ENCODE measurements at regions not wholly inside any gene's neighbourhood (a gene's known extent, or its start where the extent isn't known, plus 50 kb on each side); places are given as distances from the start of the nearest gene placed in this dataset.
A peak's percentile ranks its signal among the peaks of the same experiment; 100 is the strongest.

DNA sequence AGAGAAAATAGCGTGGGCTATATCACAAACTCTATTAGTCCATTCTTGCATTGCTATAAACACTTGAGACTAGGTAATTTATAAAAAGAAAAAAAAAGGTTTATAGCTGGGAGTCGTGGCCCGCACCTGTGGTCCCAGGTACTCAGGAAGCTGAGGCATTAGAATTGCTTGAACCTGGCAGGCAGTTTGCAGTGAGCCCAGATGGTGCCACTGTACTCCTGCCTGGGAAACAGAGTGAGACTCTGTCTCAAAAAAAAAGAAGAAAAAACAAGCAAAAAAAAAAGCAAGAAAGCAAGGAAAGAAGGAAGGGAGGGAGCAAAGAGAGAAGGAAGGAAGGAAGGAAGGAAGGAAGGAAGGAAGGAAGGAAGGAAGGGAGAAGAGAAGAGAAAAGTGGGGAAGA lies 904.2 kb upstream of the EDIL3 start:
- Histone ChIP-seq H3K4me3 (no peak overlapping the region), H3K79me2 (ENCODE audit: low read depth) (no peaks in the 10 kb centered on the region), H3K4me2 (no peak overlapping the region), H3K9me3 (ENCODE audit: low read depth) (no peaks in the 10 kb centered on the region), H3K36me3 (no peaks in the 10 kb centered on the region), H2AFZ (replicated peaks) (no peak overlapping the region), H3K9ac (no peak overlapping the region), H3F3A (ENCODE audit: low read depth) (no peaks in the 10 kb centered on the region), H3K4me1 (no peaks in the 10 kb centered on the region), H4K20me1 (ENCODE audit: low read depth) (no peaks in the 10 kb centered on the region), H3K27me3 (no peaks in the 10 kb centered on the region), H3K27ac (no peak overlapping the region)
- no peak for DNase-seq (ENCODE audit: low spot score)
- Mint-ChIP-seq H3K27ac (no peak overlapping the region), H3K4me3 (no peak overlapping the region), H3K4me1 (no peaks in the 10 kb centered on the region), H3K27me3 (ENCODE audit: insufficient read depth, low read depth) (no peaks in the 10 kb centered on the region), H3K36me3 (no peaks in the 10 kb centered on the region), H3K9me3 (no peaks in the 10 kb centered on the region)
- no peak for TF ChIP-seq EZH2 (IDR thresholded peaks at IDR 0.05)
- TF ChIP-seq, protein P1, sequence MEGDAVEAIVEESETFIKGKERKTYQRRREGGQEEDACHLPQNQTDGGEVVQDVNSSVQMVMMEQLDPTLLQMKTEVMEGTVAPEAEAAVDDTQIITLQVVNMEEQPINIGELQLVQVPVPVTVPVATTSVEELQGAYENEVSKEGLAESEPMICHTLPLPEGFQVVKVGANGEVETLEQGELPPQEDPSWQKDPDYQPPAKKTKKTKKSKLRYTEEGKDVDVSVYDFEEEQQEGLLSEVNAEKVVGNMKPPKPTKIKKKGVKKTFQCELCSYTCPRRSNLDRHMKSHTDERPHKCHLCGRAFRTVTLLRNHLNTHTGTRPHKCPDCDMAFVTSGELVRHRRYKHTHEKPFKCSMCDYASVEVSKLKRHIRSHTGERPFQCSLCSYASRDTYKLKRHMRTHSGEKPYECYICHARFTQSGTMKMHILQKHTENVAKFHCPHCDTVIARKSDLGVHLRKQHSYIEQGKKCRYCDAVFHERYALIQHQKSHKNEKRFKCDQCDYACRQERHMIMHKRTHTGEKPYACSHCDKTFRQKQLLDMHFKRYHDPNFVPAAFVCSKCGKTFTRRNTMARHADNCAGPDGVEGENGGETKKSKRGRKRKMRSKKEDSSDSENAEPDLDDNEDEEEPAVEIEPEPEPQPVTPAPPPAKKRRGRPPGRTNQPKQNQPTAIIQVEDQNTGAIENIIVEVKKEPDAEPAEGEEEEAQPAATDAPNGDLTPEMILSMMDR (IDR thresholded peaks at IDR 0.05), result peak; percentile 15

DNA sequence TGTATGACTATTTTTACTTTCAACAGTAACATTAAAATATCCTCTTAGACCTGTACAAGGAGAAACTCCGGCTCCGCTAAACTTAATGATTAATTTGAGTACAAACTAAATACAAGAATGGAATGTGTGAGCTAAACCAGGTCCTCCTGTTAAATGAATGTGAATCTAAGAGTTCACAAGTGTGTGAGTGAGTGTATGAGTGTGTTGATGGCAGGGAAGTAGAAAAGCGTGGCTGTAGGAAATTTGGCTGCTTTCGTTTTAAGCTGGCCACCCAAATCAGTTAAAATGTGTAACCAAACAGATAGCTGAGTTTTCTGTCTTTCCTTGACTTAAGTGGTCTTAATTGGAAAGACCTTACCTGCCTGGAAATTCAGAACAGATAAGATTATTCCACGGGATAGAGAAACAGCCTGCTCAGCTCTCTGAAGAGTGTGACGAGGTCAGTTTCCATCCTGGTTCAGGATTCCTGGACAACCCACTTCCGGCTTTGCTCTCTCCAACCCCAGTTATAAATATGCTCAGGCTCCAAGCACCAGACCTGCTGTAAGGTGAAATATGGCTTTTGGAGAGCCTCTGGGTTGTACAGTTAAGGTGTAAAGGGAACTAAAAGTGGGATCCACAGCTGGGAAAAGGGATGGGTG lies 908.6 kb upstream of the EDIL3 start:
- Histone ChIP-seq H3K4me1 (no peaks in the 10 kb centered on the region), H3K9ac (no peak overlapping the region), H3K36me3 (no peaks in the 10 kb centered on the region), H3K4me3 (no peak overlapping the region), H3K79me2 (ENCODE audit: low read depth) (no peaks in the 10 kb centered on the region), H3K27ac (no peak overlapping the region), H3F3A (ENCODE audit: low read depth) (no peaks in the 10 kb centered on the region), H3K9me3 (ENCODE audit: low read depth) (no peaks in the 10 kb centered on the region), H3K4me2 (no peak overlapping the region), H4K20me1 (ENCODE audit: low read depth) (no peaks in the 10 kb centered on the region), H2AFZ (replicated peaks) (peak overlapping the region; percentile 51), H3K27me3 (no peaks in the 10 kb centered on the region)
- Mint-ChIP-seq H3K27ac (no peak overlapping the region), H3K4me1 (no peaks in the 10 kb centered on the region), H3K27me3 (ENCODE audit: insufficient read depth, low read depth) (no peaks in the 10 kb centered on the region), H3K36me3 (no peaks in the 10 kb centered on the region), H3K9me3 (no peaks in the 10 kb centered on the region), H3K4me3 (no peak overlapping the region)
- TF ChIP-seq, protein P1 (IDR thresholded peaks at IDR 0.05), result no peak
- TF ChIP-seq EZH2phosphoT487 (IDR thresholded peaks at IDR 0.05) (no peak), EZH2 (IDR thresholded peaks at IDR 0.05) (no peak)
- no peak for DNase-seq (ENCODE audit: low spot score)

DNA sequence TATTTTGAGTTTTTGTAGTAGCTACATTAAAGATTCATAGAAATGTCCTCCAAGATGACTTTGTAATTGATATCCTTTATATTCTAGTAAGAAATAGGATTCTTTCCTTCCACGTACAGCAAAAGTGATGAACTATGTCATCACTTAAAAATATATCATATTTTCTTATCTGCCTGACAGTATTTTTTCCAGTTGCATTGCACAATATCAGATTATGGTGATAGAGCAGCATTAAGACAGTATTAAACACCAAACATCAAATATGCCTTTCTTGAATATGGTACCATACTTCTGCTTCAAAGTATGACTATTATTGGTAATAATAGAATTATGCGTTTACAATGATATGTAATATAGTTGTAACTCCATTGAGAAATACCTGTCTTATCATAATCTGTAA lies 919.8 kb upstream of the EDIL3 start:
- Mint-ChIP-seq H3K4me3 (no peak overlapping the region), H3K36me3 (no peaks in the 10 kb centered on the region), H3K9me3 (no peaks in the 10 kb centered on the region), H3K27ac (no peak overlapping the region), H3K27me3 (ENCODE audit: insufficient read depth, low read depth) (no peaks in the 10 kb centered on the region), H3K4me1 (no peaks in the 10 kb centered on the region)
- Histone ChIP-seq H4K20me1 (ENCODE audit: low read depth) (no peaks in the 10 kb centered on the region), H3K9ac (no peak overlapping the region), H3K9me3 (ENCODE audit: low read depth) (no peaks in the 10 kb centered on the region), H3K4me3 (no peak overlapping the region), H3K36me3 (no peaks in the 10 kb centered on the region), H3F3A (ENCODE audit: low read depth) (no peaks in the 10 kb centered on the region), H3K27ac (no peak overlapping the region), H3K4me1 (no peaks in the 10 kb centered on the region), H3K27me3 (no peaks in the 10 kb centered on the region), H3K4me2 (no peak overlapping the region), H2AFZ (replicated peaks) (no peak overlapping the region), H3K79me2 (ENCODE audit: low read depth) (no peaks in the 10 kb centered on the region)
- no peak for TF ChIP-seq EZH2 (IDR thresholded peaks at IDR 0.05)
- TF ChIP-seq, protein P1 (IDR thresholded peaks at IDR 0.05), result no peak
- no peak for TF ChIP-seq EZH2phosphoT487 (IDR thresholded peaks at IDR 0.05)
- no peak for DNase-seq (ENCODE audit: low spot score)

All from neural progenitor cell (in vitro differentiated cells).